CD4-positive, alpha-beta T cell treated with Interleukin-17A for 1 hour (primary cell): ENCODE measurements at regions not wholly inside any gene's neighbourhood (a gene's known extent, or its start where the extent isn't known, plus 50 kb on each side); places are given as distances from the start of the nearest gene placed in this dataset.

Source experiments
- DNase-seq: peaks from one replicate; pipeline ENCODE4 v3.0.0-alpha.2; 2020

- no peak for DNase-seq
Observed at GRCh38 chrX:68918202-68918601, 89.4 kb downstream of the EFNB1 start.

- no peak for DNase-seq
Observed at GRCh38 chrX:68917799-68918198, 89.0 kb downstream of the EFNB1 start.

DNA sequence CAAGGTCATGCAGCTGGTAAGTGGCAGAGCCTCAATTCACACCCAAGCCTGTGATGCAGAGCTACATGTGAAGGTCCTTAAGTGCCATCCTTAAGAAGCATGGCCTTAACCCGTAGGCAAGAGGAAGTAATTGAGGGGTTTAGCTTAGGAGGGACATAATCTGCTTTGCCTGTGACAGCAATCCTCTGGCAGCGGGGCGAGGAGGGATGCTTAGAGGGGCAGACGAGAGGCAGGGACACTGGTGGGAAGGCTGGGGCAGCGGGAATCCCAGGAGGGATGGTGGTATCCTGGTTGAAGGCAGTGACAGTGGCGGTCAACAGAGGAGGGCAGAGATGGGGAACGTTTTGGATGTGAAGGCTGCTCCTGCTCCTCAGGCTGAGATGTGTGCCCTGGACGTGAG lies 88.1 kb downstream of the EFNB1 start:
- DNase-seq = no peak

GRCh38 chrX:68915778-68916177 lies 87.0 kb downstream of the EFNB1 start:
- no peak for DNase-seq

- DNase-seq = no peak
Observed at GRCh38 chrX:68914479-68914946, 85.7 kb downstream of the EFNB1 start.

DNA sequence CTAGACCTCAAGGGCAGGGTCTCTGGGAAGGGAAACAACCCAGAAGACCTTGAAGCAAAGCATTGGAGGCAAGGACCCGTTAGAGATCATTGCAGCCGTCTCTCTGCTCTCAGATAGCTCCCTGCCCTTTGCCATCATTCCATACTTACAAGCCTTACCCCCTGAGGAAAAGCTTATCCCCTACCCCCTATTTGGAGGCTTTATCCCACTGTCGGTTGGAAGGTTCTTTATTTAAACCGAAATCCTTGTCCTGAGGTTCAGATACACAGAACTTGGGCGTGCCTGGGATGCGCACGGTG lies 84.4 kb downstream of the EFNB1 start:
- DNase-seq = no peak

DNA sequence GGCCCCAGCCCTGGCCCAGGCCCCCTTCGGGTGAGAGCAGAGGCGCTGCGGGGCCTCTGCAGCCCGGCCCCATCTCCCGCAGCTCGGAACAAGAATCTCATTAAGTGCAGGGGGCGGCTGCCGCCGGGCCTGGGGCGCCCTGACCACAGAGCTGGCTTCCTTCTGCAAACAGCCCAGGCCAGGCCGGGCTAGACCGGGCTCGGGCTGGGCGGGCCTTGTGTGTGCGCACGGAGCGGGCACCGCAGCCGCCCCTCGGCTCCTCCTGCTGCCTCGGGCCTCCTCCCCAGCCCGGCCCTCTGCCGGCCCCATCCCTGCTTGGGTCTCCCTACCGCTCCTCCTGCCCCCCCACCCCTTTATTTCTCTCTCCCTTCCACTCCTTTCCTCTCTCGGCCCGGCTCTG lies 83.3 kb downstream of the EFNB1 start:
- no peak for DNase-seq

DNA sequence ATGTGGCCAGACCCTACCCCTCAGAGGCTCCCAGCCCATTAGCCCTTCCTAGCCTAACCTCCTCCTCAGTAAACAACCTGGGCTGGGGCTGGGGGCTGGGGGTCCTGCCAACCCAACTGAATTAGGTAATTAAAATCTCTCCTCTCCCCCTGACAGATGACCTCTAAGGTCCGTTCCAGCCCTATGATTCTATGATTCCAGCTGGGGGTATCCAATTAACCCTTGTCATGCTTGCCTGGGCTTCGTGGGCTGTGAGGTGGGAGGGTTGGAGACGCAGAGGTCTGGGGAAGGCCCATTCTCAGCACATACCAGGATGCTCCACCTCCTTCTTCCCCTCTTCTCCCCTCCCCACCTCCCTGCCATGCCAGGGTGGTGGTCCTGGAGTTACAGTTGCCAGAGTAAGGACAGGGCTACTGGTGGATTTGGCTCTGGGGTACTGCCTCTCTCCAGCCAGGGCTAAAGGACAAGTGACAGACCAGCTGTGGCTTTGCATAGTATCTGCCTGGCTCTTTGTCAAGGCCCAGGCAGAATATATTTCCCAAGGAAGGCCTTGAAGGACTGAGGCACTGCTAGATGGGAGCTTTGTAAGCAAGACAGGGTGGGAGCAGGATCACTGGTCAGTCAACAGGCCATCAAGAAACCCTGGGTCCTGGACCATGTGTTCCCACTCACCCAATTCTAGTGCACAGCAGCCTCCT lies 82.1 kb downstream of the EFNB1 start:
- DNase-seq = no peak

DNA sequence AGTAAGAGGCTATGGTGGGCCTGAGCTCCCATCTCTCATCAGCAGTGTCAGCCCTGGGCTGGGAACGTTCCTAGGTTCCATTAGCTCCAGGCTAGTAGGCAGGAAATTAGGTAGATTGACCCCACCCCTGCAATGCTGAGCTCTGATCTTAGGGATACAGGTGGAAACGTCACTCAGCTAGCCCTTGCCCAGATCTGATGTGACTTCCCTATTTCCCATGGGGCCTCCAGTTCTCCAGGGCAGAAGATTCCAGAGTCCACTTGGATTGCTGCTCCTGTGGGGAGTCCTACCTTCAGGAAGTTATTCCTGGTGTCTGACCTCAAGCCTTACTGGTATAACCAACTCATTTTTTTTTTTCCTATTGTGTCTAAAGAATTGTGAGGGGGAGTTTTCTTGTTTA lies 81.1 kb downstream of the EFNB1 start:
- DNase-seq = no peak

GRCh38 chrX:68908071-68908470 lies 79.2 kb downstream of the EFNB1 start:
- no peak for DNase-seq

DNA sequence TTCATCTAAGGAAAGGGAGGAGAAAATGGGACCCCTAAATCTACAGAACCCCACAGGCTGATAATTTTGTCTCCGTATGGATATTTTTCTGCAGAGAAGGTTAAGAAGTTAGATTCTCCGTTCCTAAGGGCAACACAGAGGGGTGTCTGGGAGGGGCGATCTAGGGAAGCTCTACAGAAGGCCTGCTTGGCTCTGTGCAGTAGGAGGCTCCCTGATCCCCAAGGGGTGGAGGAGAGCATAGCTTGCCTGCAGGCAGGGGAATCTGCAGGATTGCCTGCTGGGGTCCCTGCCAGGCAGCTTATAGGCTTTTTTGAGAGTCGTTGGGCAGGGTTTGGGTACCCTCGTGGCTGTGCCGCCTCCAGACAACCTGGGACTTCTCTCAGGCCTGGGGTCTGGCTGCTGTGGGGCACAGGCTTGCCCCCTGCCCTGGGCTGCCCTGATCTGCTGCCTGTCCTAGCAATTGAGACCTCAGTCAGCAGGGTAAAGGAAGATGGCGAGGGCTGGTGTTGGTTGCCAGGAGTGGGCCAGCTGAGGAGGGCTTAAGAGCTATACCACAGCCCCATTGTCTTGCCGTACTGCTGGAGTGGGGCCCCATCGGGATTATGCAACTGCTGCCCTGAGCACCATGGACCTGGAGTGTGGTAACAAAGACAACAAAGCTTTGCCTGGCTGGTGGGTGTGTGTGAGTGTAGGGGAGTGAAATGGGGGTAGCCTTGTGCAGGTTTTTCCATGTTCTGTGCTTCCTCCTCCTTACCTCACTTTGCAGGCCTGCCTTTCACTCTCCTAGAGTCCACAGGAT lies 74.1 kb downstream of the EFNB1 start:
- no peak for DNase-seq

DNA sequence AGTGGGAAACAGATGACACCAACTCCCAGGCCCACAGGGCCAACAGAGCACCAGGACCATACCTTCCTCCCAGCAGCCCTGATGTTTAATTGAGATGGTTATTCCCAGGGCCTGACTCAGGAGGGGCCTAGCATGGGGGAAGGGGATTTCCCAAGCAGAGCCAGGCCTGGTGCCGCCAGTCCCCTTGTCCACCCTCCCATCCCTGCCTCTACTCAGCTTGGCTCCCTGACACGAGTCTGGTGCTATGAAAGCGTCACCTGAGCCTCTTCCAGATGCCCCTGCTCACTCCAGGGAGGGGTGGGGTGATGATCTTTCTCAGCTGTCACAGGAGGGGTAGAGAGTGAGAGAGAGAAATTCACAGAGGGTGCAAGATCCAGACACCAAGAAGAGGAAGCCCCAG lies 72.7 kb downstream of the EFNB1 start:
- no peak for DNase-seq

GRCh38 chrX:68898598-68898997 lies 69.8 kb downstream of the EFNB1 start:
- no peak for DNase-seq

DNA sequence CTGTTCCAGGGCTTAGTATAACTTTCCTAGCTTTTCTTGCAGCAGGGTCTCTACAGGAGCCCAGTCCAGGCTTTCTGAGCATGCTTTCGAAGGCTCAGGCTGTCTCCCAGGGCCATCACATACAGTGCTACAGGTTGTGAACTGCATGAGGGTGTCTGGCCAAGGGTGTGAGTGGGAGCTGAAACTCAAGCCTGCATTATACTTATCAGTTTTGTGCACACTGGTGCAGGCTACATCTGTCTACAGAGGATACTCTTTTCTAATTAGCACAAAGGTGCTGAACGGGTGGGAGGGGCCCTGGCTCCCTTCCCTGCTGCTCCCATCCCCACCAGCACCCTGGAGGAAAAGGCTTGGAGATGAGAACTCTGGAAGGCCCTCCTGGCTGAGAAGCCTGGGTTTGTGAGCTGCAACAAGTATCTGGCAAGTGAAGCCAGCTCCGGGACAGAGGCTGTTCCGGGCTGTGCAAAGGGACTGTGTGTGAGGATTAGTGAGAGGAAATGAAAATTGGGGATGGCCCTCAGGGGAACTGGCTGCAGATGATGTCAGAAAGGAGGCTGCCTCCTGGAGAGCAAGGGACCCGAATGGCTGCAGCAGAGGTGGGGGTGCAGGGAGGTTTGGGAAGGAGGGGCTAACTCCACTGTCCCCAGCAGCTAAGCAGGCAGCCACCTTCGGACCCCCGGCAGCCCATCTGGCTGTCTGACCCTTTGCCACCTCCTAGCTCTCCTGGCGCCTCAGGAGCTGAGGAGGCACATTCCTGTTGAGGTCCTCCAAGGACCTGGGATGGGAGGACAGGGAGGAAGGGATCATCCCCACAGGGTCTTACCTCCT lies 68.5 kb downstream of the EFNB1 start:
- DNase-seq = no peak

GRCh38 chrX:68896581-68896980 lies 67.8 kb downstream of the EFNB1 start:
- no peak for DNase-seq

DNA sequence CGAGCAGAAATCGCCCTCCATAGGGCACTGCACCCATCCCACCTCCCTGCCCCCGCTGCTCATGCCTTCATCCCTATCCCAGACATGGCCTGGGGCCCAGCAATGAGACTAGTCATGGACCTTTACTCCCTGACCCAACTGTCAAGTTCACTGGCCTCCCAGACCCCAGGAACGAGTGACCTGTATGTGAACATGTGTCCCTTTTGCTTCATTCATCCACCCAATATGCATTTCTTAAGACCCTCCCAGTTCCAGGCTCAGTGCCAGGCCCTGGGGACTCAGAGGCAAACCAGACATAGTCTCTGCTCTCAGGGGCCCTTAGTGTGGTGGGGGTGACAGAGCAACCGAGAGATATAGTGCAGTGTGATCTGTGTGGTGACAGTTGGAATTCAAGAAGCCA lies 67.0 kb downstream of the EFNB1 start:
- DNase-seq = no peak

GRCh38 chrX:68895341-68895755 lies 66.5 kb downstream of the EFNB1 start:
- no peak for DNase-seq

DNA sequence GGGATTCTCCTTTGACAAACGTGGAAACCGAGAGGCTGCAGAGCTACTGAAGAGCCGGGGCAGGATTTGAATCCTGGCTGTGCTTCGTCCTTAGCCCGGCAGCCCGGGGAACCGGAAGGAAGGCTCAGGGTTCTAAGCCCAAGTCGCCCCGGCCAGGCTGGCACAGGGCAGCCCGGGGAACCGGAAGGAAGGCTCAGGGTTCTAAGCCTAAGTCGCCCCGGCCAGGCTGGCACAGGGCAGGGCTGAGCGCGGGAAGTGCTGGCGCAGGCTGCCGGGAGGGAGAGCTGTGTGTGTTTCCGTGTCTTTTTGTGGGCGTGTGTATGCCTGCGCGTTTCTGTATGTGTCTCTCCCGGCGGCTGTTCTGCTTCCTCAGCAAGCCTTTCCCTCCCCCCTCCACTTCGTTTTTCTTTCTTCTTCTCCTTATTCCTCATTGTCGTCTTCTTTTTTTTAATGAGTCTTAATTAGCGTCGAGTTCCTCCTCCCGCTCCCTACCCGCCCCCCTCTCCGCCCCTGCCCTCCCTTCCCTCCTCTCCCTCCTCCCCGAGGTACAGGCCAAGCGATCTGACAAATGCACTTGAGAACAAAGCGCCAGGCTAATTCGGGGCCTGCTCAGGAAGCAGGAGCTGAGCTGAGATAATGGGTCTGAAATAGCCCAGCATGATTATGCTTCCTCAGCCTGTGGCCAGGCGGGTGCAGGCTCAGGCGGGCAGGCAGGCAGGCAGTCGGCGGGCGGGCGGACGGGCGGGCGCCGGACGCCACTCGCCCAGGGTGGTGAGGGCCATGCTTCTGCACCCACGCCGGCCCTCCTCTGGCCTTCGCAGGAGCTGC lies 65.9 kb downstream of the EFNB1 start:
- DNase-seq = peak; percentile 12

- DNase-seq = no peak
Observed at GRCh38 chrX:68894142-68894512, 65.3 kb downstream of the EFNB1 start.

GRCh38 chrX:68892651-68893050 lies 63.8 kb downstream of the EFNB1 start:
- DNase-seq = no peak

DNA sequence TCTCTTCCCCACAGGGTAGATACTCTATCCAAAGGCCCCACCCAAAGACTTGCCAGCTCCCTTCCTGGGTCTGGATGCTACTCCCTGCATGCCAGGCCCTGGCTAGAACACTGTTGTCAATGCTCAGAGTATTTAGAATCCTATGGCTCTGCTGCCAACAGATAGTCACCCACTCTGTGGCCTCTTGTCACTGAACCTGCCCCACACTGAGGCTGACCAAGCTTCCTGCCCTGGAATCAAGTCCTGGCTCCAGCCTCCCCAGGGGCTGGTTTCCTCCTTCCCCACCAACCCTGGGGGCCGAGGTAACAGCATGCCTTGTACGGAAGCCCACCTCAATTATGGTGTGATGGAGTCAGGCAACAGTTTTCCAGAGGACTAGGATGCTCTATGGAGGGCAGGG lies 63.3 kb downstream of the EFNB1 start:
- DNase-seq = no peak
